Epithelial cell of proximal tubule (primary cell): ENCODE measurements at regions not wholly inside any gene's neighbourhood (a gene's known extent, or its start where the extent isn't known, plus 50 kb on each side); places are given as distances from the start of the nearest gene placed in this dataset.
"Not testable (repeated sequence)": the region's sequence is repeated elsewhere in the genome, so short reads cannot be mapped to it uniquely, and the experiment has no call there.

Source experiments
- DNase-seq: peaks from one replicate; pipeline ENCODE4 v3.0.0-alpha.2; 2011; ENCODE audit warnings: low read depth
- H3K4me3 ChIP-seq: 2 replicates; pipeline ENCODE4 v1.5.1; 2011; ENCODE audit warnings: low read depth, mild to moderate bottlenecking, low read length
- CTCF ChIP-seq: conservative IDR thresholded peaks from 2 replicates; pipeline ENCODE4 v1.5.1; 2012; ENCODE audit warnings: low read depth, mild to moderate bottlenecking, low read length

- not testable (repeated sequence) for DNase-seq, H3K4me3 ChIP-seq
Observed at GRCh38 chr1:91207691-91208090, 185.9 kb upstream of the ZNF644 start.

GRCh38 chr1:91204150-91204549 is 182.3 kb upstream of the ZNF644 start:
- H3K4me3 ChIP-seq, DNase-seq: not testable (repeated sequence)

- TF ChIP-seq CTCF = no peak
- no peak overlapping the region for H3K4me3 ChIP-seq
- DNase-seq = no peak
Observed at GRCh38 chr1:91201694-91202093, 179.9 kb upstream of the ZNF644 start.

- no peak overlapping the region for H3K4me3 ChIP-seq
- DNase-seq = no peak
- no peak for TF ChIP-seq CTCF
Observed at GRCh38 chr1:91201176-91201575, 179.3 kb upstream of the ZNF644 start.

GRCh38 chr1:91200675-91201074 is 178.8 kb upstream of the ZNF644 start:
- H3K4me3 ChIP-seq = no peak overlapping the region
- TF ChIP-seq CTCF = no peak
- no peak for DNase-seq

- no peak overlapping the region for H3K4me3 ChIP-seq
- no peak for DNase-seq
- TF ChIP-seq CTCF = no peak
Observed at GRCh38 chr1:91199988-91200387, 178.2 kb upstream of the ZNF644 start.

GRCh38 chr1:91190996-91191395 is 169.2 kb upstream of the ZNF644 start:
- TF ChIP-seq CTCF = no peak
- no peak for DNase-seq
- H3K4me3 ChIP-seq = no peak overlapping the region

GRCh38 chr1:91189096-91189495 is 167.3 kb upstream of the ZNF644 start:
- TF ChIP-seq CTCF = no peak
- H3K4me3 ChIP-seq = no peak overlapping the region
- no peak for DNase-seq

- DNase-seq, H3K4me3 ChIP-seq: not testable (repeated sequence)
Observed at GRCh38 chr1:91182807-91183206, 161.0 kb upstream of the ZNF644 start.
